ENCODE measurements at regions not wholly inside any gene's neighbourhood (a gene's known extent, or its start where the extent isn't known, plus 50 kb on each side); places are given as distances from the start of the nearest gene placed in this dataset.

- CTCF ChIA-PET: interaction anchor here (1.3 kb wide), 1 partner anchor 80 kb away, joined by 5 read pairs; no protein-coding TSS in a partner anchor
- no peaks in the 10 kb centered on the region for H3K9me3 ChIP-seq (ENCODE audit: control insufficient read depth, insufficient read depth, low read depth, low read length)
- no peak overlapping the region for H3K27ac ChIP-seq (ENCODE audit: extremely low read depth, low read depth, low read length)
- no peak for TF ChIP-seq BCL6B (tag by site-specific recombination; IDR thresholded peaks at IDR 0.05)
- no peak for TF ChIP-seq ZNF529 (tag by site-specific recombination; IDR thresholded peaks at IDR 0.05; ENCODE audit: insufficient replicate concordance)
- no peak for TF ChIP-seq ZBTB20 (tag by site-specific recombination; IDR thresholded peaks at IDR 0.05)
- no peak for TF ChIP-seq ZNF548 (tag by site-specific recombination; IDR thresholded peaks at IDR 0.05)
- TF ChIP-seq ZNF692 (tag by site-specific recombination; IDR thresholded peaks at IDR 0.05): no peak
- TF ChIP-seq GFI1B (tag by site-specific recombination; IDR thresholded peaks at IDR 0.05): no peak
- no peak for TF ChIP-seq ZNF777 (tag by site-specific recombination; IDR thresholded peaks at IDR 0.05; ENCODE audit: borderline replicate concordance)
- TF ChIP-seq ZBTB7A (tag by site-specific recombination; IDR thresholded peaks at IDR 0.05; ENCODE audit: low read depth): no peak
- H3K4me3 ChIP-seq (ENCODE audit: low read depth, low read length): no peak overlapping the region
- H3K4me1 ChIP-seq (ENCODE audit: control insufficient read depth, insufficient read depth, low read length): no peaks in the 10 kb centered on the region
- H3K36me3 ChIP-seq (ENCODE audit: control insufficient read depth in 2 of 2, insufficient read depth in 1 of 2, low read length in 2 of 2): no peaks in the 10 kb centered on the region
- POLR2A ChIA-PET: interaction anchor here (0.6 kb wide), 1 partner anchor 83 kb away, joined by 3 read pairs; no protein-coding TSS in a partner anchor
Observed at GRCh38 chr15:79676621-79677020, 220.2 kb downstream of the MTHFS start.

GRCh38 chr15:79677241-79677640 lies 219.6 kb downstream of the MTHFS start:
- H3K9me3 ChIP-seq (ENCODE audit: control insufficient read depth, insufficient read depth, low read depth, low read length): no peaks in the 10 kb centered on the region
- ChIA-PET CTCF (no interaction called here), POLR2A (interaction anchor here (0.6 kb wide), 1 partner anchor 83 kb away, joined by 3 read pairs; no protein-coding TSS in a partner anchor)
- H3K4me1 ChIP-seq (ENCODE audit: control insufficient read depth, insufficient read depth, low read length): no peaks in the 10 kb centered on the region
- H3K4me3 ChIP-seq (ENCODE audit: low read depth, low read length): no peak overlapping the region
- H3K27ac ChIP-seq (ENCODE audit: extremely low read depth, low read depth, low read length): no peak overlapping the region
- H3K36me3 ChIP-seq (ENCODE audit: control insufficient read depth in 2 of 2, insufficient read depth in 1 of 2, low read length in 2 of 2): no peaks in the 10 kb centered on the region
- TF ChIP-seq SETDB1 (IDR thresholded peaks at IDR 0.05; ENCODE audit: insufficient read length, low read length) (no peak), ZBTB11 (tag by site-specific recombination; conservative IDR thresholded peaks at IDR 0.05; ENCODE audit: low read depth) (no peak), SALL2 (tag by site-specific recombination; IDR thresholded peaks at IDR 0.05; ENCODE audit: borderline replicate concordance) (no peak), ZNF423 (tag by site-specific recombination; IDR thresholded peaks at IDR 0.05) (no peak)

GRCh38 chr15:79678032-79678701 lies 218.6 kb downstream of the MTHFS start:
- no peaks in the 10 kb centered on the region for H3K4me1 ChIP-seq (ENCODE audit: control insufficient read depth, insufficient read depth, low read length)
- H3K9me3 ChIP-seq (ENCODE audit: control insufficient read depth, insufficient read depth, low read depth, low read length): no peaks in the 10 kb centered on the region
- ChIA-PET POLR2A (no interaction called here), CTCF (no interaction called here)
- H3K27ac ChIP-seq (ENCODE audit: extremely low read depth, low read depth, low read length): no peak overlapping the region
- TF ChIP-seq ZNF157 (tag by site-specific recombination; IDR thresholded peaks at IDR 0.05) (peak; percentile 92), ATF2 (tag by site-specific recombination; IDR thresholded peaks at IDR 0.05; ENCODE audit: low read depth) (no peak), ZNF416 (tag by site-specific recombination; IDR thresholded peaks at IDR 0.05) (no peak), KLF8 (tag by site-specific recombination; IDR thresholded peaks at IDR 0.05) (no peak), ZNF169 (tag by site-specific recombination; IDR thresholded peaks at IDR 0.05) (no peak), ZNF621 (tag by site-specific recombination; IDR thresholded peaks at IDR 0.05) (no peak), ZNF701 (tag by site-specific recombination; IDR thresholded peaks at IDR 0.05) (no peak)
- H3K36me3 ChIP-seq (ENCODE audit: control insufficient read depth in 2 of 2, insufficient read depth in 1 of 2, low read length in 2 of 2): no peaks in the 10 kb centered on the region
- H3K4me3 ChIP-seq (ENCODE audit: low read depth, low read length): no peak overlapping the region
